ENCODE measurements at regions not wholly inside any gene's neighbourhood (a gene's known extent, or its start where the extent isn't known, plus 50 kb on each side); places are given as distances from the start of the nearest gene placed in this dataset.

DNA sequence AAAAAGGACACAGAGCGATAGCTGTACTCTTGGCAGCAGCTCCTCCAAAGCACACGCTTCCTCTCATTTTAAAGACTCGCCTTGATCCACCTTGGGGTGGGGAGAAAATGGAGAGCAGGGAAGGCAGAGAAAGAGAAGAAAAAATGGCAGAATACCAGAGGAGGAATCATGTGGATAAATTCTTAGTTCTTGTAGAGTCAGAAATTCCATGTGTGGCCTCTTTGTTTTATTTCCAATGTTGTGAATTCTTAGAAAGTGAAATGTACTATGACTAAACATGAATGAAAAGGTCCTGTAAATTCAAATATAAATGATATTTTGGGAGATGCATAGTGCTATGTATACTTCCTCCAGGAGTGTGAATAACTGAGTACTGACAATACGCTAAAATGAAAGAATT is 89.7 kb upstream of the SESTD1 start:
- H3F3A ChIP-seq (ENCODE audit: low read depth), result no peaks in the 10 kb centered on the region
- Mint-ChIP-seq H3K4me1 (no peaks in the 10 kb centered on the region), H3K27me3 (ENCODE audit: insufficient read depth, low read depth) (no peaks in the 10 kb centered on the region), H3K4me3 (no peak overlapping the region), H3K27ac (no peak overlapping the region), H3K9me3 (no peaks in the 10 kb centered on the region), H3K36me3 (peaks cover 1% of the 10 kb centered on the region)
- no peak overlapping the region for H3K4me2 ChIP-seq
- no peaks in the 10 kb centered on the region for H3K4me1 ChIP-seq
- no peak overlapping the region for H3K9ac ChIP-seq
- no peak for DNase-seq (ENCODE audit: low spot score)
- no peaks in the 10 kb centered on the region for H3K36me3 ChIP-seq
- no peaks in the 10 kb centered on the region for H3K79me2 ChIP-seq (ENCODE audit: low read depth)
- H4K20me1 ChIP-seq (ENCODE audit: low read depth), result no peaks in the 10 kb centered on the region
- no peak overlapping the region for H3K4me3 ChIP-seq
- no peak overlapping the region for H2AFZ ChIP-seq (replicated peaks)
- no peak for TF ChIP-seq EZH2 (IDR thresholded peaks at IDR 0.05)
- no peak for TF ChIP-seq EZH2phosphoT487 (IDR thresholded peaks at IDR 0.05)
- H3K9me3 ChIP-seq (ENCODE audit: low read depth), result no peaks in the 10 kb centered on the region
- H3K27me3 ChIP-seq, result no peaks in the 10 kb centered on the region
- H3K27ac ChIP-seq, result no peak overlapping the region

DNA sequence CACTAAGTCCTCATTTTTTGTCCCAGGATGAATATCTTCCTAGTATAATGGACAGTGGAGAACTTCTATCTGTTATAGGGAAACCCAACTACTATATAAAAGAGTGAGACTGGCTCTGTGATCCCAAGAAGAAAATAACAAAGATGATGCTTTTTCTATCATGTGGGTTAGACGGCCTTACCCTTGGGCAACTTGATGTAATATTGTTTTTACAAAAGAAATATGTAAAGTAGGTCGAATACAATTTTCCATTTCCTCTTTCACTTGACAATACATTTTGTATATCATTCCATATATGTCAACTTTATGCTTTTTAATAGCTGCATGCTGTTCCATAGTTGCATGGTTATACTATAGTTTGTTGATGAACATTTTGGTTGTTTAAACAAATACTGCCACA is 87.5 kb upstream of the SESTD1 start:
- no peak overlapping the region for H3K4me3 Mint-ChIP-seq
- no peak overlapping the region for H3K27ac ChIP-seq
- no peak overlapping the region for H3K27ac Mint-ChIP-seq
- H3K4me3 ChIP-seq, result no peak overlapping the region
- no peak overlapping the region for H3K9ac ChIP-seq
- peaks cover 3% of the 10 kb centered on the region for H3K27me3 Mint-ChIP-seq (ENCODE audit: insufficient read depth, low read depth)
- no peak for DNase-seq (ENCODE audit: low spot score)
- no peaks in the 10 kb centered on the region for H3K79me2 ChIP-seq (ENCODE audit: low read depth)
- H3K4me2 ChIP-seq, result no peak overlapping the region
- peaks cover 1% of the 10 kb centered on the region for H3K36me3 Mint-ChIP-seq
- peaks cover 9% of the 10 kb centered on the region for H3K4me1 Mint-ChIP-seq
- TF ChIP-seq, protein P1, sequence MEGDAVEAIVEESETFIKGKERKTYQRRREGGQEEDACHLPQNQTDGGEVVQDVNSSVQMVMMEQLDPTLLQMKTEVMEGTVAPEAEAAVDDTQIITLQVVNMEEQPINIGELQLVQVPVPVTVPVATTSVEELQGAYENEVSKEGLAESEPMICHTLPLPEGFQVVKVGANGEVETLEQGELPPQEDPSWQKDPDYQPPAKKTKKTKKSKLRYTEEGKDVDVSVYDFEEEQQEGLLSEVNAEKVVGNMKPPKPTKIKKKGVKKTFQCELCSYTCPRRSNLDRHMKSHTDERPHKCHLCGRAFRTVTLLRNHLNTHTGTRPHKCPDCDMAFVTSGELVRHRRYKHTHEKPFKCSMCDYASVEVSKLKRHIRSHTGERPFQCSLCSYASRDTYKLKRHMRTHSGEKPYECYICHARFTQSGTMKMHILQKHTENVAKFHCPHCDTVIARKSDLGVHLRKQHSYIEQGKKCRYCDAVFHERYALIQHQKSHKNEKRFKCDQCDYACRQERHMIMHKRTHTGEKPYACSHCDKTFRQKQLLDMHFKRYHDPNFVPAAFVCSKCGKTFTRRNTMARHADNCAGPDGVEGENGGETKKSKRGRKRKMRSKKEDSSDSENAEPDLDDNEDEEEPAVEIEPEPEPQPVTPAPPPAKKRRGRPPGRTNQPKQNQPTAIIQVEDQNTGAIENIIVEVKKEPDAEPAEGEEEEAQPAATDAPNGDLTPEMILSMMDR (IDR thresholded peaks at IDR 0.05), result no peak
- TF ChIP-seq EZH2 (IDR thresholded peaks at IDR 0.05) (no peak), EZH2phosphoT487 (IDR thresholded peaks at IDR 0.05) (no peak)
- no peaks in the 10 kb centered on the region for H3K36me3 ChIP-seq
- no peaks in the 10 kb centered on the region for H4K20me1 ChIP-seq (ENCODE audit: low read depth)
- no peaks in the 10 kb centered on the region for H3K9me3 ChIP-seq (ENCODE audit: low read depth)
- no peaks in the 10 kb centered on the region for H3K4me1 ChIP-seq
- no peaks in the 10 kb centered on the region for H3K9me3 Mint-ChIP-seq
- H3F3A ChIP-seq (ENCODE audit: low read depth), result no peaks in the 10 kb centered on the region
- H2AFZ ChIP-seq (replicated peaks), result no peak overlapping the region
- H3K27me3 ChIP-seq, result no peaks in the 10 kb centered on the region

DNA sequence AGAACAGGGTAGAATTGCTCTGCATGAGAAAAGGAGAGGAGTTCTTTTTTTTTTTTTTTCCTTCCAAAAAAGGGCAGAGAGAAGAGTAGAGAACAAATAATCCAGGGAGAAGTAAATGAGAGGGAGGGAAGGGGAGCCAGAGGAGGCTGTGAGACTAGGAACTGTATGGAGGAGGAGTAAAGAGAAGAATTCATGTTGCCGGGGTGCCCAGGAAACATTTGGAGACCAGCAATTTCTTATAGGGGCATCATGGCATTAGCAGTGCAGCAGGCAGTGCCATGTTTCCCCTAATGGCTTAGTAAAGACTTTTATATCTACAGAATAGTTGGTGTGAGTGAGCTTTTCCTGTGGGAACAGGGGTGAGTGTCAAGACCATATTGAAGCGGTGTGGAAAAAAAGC is 86.4 kb upstream of the SESTD1 start:
- H3K9ac ChIP-seq, result no peak overlapping the region
- no peak overlapping the region for H3K27ac ChIP-seq
- TF ChIP-seq EZH2phosphoT487 (IDR thresholded peaks at IDR 0.05) (no peak), EZH2 (IDR thresholded peaks at IDR 0.05) (no peak)
- Mint-ChIP-seq H3K9me3 (no peaks in the 10 kb centered on the region), H3K27ac (no peak overlapping the region), H3K27me3 (ENCODE audit: insufficient read depth, low read depth) (peaks cover 3% of the 10 kb centered on the region), H3K4me3 (no peak overlapping the region), H3K4me1 (peaks cover 9% of the 10 kb centered on the region), H3K36me3 (peaks cover 1% of the 10 kb centered on the region)
- H3K36me3 ChIP-seq, result no peaks in the 10 kb centered on the region
- H3K79me2 ChIP-seq (ENCODE audit: low read depth), result no peaks in the 10 kb centered on the region
- H3K9me3 ChIP-seq (ENCODE audit: low read depth), result no peaks in the 10 kb centered on the region
- H3K27me3 ChIP-seq, result no peaks in the 10 kb centered on the region
- H3K4me3 ChIP-seq, result no peak overlapping the region
- H4K20me1 ChIP-seq (ENCODE audit: low read depth), result no peaks in the 10 kb centered on the region
- no peak for DNase-seq (ENCODE audit: low spot score)
- no peaks in the 10 kb centered on the region for H3F3A ChIP-seq (ENCODE audit: low read depth)
- H3K4me2 ChIP-seq, result no peak overlapping the region
- H2AFZ ChIP-seq (replicated peaks), result no peak overlapping the region
- H3K4me1 ChIP-seq, result no peaks in the 10 kb centered on the region

DNA sequence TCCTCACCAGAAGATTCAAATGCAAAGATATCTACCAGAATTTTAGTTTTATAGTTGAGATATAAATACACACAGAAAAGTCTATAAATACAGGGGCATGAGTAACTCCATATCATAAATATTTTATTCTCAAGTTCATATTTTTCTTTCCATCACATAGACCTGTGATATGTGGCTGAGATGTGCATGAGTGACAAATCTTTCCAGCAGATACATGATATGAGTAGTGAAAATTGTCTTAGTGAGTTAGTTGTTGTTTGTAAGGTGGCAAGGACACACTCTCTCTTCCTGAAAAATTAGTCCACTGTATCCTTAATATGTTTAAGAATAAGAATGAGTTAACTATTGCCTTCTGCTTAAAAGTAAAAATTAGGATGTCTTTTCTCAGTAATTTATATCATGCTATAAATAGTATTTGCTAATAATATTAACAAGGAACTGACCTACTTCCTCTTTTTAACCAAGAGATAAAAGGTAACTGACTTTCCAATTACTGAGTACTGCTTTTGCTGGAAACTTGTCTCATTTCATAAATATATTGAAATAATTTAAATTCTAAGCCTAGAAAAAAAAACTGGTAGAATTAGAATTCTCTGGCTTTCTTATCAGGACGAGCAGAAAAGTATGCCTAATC is 85.2 kb upstream of the SESTD1 start:
- Histone ChIP-seq H4K20me1 (ENCODE audit: low read depth) (no peaks in the 10 kb centered on the region), H3K79me2 (ENCODE audit: low read depth) (no peaks in the 10 kb centered on the region), H3K9me3 (ENCODE audit: low read depth) (no peaks in the 10 kb centered on the region), H3K27ac (no peak overlapping the region), H3K9ac (no peak overlapping the region), H3K36me3 (no peaks in the 10 kb centered on the region), H3F3A (ENCODE audit: low read depth) (no peaks in the 10 kb centered on the region), H3K27me3 (no peaks in the 10 kb centered on the region), H3K4me2 (no peak overlapping the region), H2AFZ (replicated peaks) (no peak overlapping the region), H3K4me3 (no peak overlapping the region), H3K4me1 (no peaks in the 10 kb centered on the region)
- Mint-ChIP-seq H3K36me3 (peaks cover 1% of the 10 kb centered on the region), H3K4me3 (no peak overlapping the region), H3K27me3 (ENCODE audit: insufficient read depth, low read depth) (peaks cover 3% of the 10 kb centered on the region), H3K4me1 (peaks cover 9% of the 10 kb centered on the region), H3K27ac (no peak overlapping the region), H3K9me3 (no peaks in the 10 kb centered on the region)
- DNase-seq (ENCODE audit: low spot score), result no peak
- TF ChIP-seq, protein P1 (IDR thresholded peaks at IDR 0.05), result no peak
- no peak for TF ChIP-seq EZH2phosphoT487 (IDR thresholded peaks at IDR 0.05)
- no peak for TF ChIP-seq EZH2 (IDR thresholded peaks at IDR 0.05)

Data from neural progenitor cell (in vitro differentiated cells).